GM10248 (cell line): ENCODE measurements at regions not wholly inside any gene's neighbourhood (a gene's known extent, or its start where the extent isn't known, plus 50 kb on each side); places are given as distances from the start of the nearest gene placed in this dataset.
A peak's percentile ranks its signal among the peaks of the same experiment; 100 is the strongest.

Experiments used
- CTCF ChIA-PET: fragments of 300-600 bp; sonication (Branson Sonifier 250); formaldehyde crosslinking; extraction: SDS; loops from one replicate; lab custom pipeline; 2021; ENCODE audit warnings: antibody characterized with exemption; lab: Yijun Ruan, JAX
- POLR2A ChIA-PET: fragments of 350-650 bp; sonication (Branson Sonifier 250); formaldehyde crosslinking; extraction: SDS; loops from one replicate; lab custom pipeline; 2020; ENCODE audit warnings: antibody characterized with exemption; lab: Yijun Ruan, JAX
- DNase-seq: peaks from one replicate; pipeline ENCODE4 v3.0.0; 2012; ENCODE audit errors: extremely low spot score
- TF ChIP-seq, protein P1 (sequence below): IDR thresholded peaks from 2 replicates; pipeline ENCODE4 v1.5.1; 2012; ENCODE audit warnings: mild to moderate bottlenecking, low read depth; ENCODE audit errors: extremely low read depth, missing control alignments, control extremely low read depth

DNA sequence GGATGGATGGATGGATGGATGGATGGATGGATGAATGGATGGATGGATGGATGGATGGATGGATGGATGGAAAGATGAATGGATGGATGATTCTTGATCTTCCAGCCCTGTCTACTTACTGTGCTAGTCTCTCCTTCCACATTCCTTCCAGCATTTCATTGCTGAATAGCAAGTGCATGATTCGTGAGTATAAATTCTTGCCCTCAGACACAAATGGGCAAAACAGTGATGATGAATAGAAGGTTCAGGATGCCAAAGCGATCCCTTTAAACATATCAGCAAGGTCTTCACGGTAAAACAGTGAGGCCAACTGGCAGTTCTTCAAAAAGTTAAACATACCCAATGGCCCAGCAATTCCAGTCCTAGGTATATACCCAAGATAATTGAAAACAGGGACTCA is 400.2 kb downstream of the MN1 start:
- CTCF ChIA-PET: no interaction called here
- POLR2A ChIA-PET: no interaction called here
- DNase-seq: no peak
- TF ChIP-seq, protein P1, sequence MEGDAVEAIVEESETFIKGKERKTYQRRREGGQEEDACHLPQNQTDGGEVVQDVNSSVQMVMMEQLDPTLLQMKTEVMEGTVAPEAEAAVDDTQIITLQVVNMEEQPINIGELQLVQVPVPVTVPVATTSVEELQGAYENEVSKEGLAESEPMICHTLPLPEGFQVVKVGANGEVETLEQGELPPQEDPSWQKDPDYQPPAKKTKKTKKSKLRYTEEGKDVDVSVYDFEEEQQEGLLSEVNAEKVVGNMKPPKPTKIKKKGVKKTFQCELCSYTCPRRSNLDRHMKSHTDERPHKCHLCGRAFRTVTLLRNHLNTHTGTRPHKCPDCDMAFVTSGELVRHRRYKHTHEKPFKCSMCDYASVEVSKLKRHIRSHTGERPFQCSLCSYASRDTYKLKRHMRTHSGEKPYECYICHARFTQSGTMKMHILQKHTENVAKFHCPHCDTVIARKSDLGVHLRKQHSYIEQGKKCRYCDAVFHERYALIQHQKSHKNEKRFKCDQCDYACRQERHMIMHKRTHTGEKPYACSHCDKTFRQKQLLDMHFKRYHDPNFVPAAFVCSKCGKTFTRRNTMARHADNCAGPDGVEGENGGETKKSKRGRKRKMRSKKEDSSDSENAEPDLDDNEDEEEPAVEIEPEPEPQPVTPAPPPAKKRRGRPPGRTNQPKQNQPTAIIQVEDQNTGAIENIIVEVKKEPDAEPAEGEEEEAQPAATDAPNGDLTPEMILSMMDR: no peak

DNA sequence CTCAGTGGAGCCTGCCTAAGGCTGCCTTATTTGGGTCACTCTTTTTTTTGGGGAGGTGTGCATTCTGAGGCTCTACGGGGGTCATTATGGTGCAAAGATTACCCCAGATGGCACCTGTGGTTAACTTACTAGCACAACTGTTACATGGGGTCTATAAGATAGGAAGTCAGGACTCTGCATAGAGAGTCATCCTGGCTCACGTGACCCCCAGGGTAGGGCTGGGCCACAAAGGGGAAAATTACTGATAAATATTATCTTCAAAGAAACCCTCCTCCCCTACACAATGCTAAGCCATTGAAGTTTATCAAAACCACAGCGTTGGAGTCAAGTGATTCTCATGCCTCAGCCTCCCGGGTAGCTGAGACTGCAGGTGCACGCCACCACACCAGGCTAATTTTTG is 397.1 kb downstream of the MN1 start:
- TF ChIP-seq, protein P1: no peak
- POLR2A ChIA-PET: no interaction called here
- CTCF ChIA-PET: no interaction called here
- DNase-seq: no peak

GRCh38 chr22:27405672-27406388 is 395.7 kb downstream of the MN1 start:
- ChIA-PET CTCF (no interaction called here), POLR2A (no interaction called here)
- TF ChIP-seq, protein P1: peak; percentile 33
- DNase-seq: peak; percentile 42

DNA sequence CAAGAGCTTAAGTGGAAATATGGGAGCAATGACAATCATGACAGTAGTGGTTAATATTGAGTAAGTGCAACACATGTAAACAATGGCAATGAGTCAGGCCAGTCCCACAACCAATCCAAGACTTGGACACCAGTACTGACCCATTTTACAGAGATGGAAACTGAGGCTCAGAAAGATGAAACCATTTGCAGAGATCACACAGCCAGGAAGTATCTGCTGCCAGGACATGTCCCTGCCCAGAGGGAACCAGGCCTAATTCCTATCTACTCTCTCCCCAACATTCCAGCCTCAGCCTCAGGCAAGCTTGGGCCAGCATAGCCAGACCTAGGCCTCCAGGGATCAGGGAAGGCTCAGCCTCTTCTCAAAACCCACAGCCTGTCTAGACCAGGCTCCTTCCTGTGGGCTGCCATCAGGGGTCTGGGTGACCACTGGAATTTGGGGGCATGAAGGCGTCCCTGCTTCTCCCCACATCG is 395.1 kb downstream of the MN1 start:
- DNase-seq: no peak
- POLR2A ChIA-PET: no interaction called here
- CTCF ChIA-PET: no interaction called here
- TF ChIP-seq, protein P1: no peak

- POLR2A ChIA-PET: no interaction called here
- CTCF ChIA-PET: no interaction called here
- TF ChIP-seq, protein P1: no peak
- no peak for DNase-seq
These were observed 394.1 kb downstream of the MN1 start for GRCh38 chr22:27407369-27407985.

GRCh38 chr22:27408068-27408467 is 393.5 kb downstream of the MN1 start:
- no peak for DNase-seq
- TF ChIP-seq, protein P1: no peak
- ChIA-PET POLR2A (no interaction called here), CTCF (no interaction called here)
